Hepatocyte (in vitro differentiated cells): ENCODE measurements at regions not wholly inside any gene's neighbourhood (a gene's known extent, or its start where the extent isn't known, plus 50 kb on each side); places are given as distances from the start of the nearest gene placed in this dataset.

ENCODE experiments used
- EZH2 ChIP-seq: fragments of 200-600 bp; sonication (generic); IDR thresholded peaks from 2 replicates; pipeline ENCODE4 v1.6.1; 2016; ENCODE audit warnings: antibody characterized with exemption, mild to moderate bottlenecking, borderline replicate concordance
- EZH2phosphoT487 ChIP-seq: fragments of 200-600 bp; sonication (generic); IDR thresholded peaks from one replicate; pipeline ENCODE4 v1.6.1; 2018; ENCODE audit warnings: antibody characterized with exemption, mild to moderate bottlenecking, low read depth, moderate library complexity; ENCODE audit not compliant: unreplicated experiment, severe bottlenecking
- TF ChIP-seq, protein P1 (sequence below): fragments of 200-600 bp; sonication (generic); IDR thresholded peaks from 2 replicates; pipeline ENCODE4 v1.5.1; 2016; ENCODE audit warnings: antibody characterized with exemption, mild to moderate bottlenecking; ENCODE audit not compliant: poor library complexity

DNA sequence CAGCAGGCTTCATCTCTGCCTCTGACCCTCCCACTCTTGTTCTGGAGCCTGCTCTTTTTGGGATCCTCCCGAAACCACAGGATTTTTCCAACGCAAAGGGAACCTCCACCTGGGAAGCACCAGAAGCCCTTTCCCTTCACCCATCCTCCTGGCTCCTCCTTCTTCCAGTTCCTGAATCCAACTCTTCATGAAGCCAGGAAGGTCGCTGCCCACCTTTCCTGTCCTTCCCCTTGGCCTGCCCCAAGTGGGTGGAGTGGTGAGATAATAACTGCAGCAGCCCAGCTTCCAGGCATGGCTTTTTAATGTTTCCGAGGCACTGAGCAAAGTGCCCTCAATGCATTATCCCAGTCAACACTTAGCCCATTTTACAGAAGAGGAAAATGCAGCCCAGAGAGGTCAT is 70.8 kb upstream of the EEPD1 start:
- TF ChIP-seq EZH2 (no peak), EZH2phosphoT487 (no peak)
- TF ChIP-seq, protein P1, sequence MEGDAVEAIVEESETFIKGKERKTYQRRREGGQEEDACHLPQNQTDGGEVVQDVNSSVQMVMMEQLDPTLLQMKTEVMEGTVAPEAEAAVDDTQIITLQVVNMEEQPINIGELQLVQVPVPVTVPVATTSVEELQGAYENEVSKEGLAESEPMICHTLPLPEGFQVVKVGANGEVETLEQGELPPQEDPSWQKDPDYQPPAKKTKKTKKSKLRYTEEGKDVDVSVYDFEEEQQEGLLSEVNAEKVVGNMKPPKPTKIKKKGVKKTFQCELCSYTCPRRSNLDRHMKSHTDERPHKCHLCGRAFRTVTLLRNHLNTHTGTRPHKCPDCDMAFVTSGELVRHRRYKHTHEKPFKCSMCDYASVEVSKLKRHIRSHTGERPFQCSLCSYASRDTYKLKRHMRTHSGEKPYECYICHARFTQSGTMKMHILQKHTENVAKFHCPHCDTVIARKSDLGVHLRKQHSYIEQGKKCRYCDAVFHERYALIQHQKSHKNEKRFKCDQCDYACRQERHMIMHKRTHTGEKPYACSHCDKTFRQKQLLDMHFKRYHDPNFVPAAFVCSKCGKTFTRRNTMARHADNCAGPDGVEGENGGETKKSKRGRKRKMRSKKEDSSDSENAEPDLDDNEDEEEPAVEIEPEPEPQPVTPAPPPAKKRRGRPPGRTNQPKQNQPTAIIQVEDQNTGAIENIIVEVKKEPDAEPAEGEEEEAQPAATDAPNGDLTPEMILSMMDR = no peak
